GM12891 (cell line): ENCODE measurements at regions not wholly inside any gene's neighbourhood (a gene's known extent, or its start where the extent isn't known, plus 50 kb on each side); places are given as distances from the start of the nearest gene placed in this dataset.

Experiments used
- POLR2A ChIP-seq: IDR thresholded peaks from 2 replicates; pipeline ENCODE4 v1.6.1; 2011; ENCODE audit warnings: low read depth, low read length, control low read depth
- POLR2AphosphoS5 ChIP-seq: IDR thresholded peaks from 2 replicates; pipeline ENCODE4 v1.6.1; 2011; ENCODE audit warnings: low read depth, low read length, control low read depth
- POU2F2 ChIP-seq: IDR thresholded peaks from 2 replicates; pipeline ENCODE4 v1.6.1; 2011; ENCODE audit warnings: low read depth, mild to moderate bottlenecking, control low read depth, low read length, moderate library complexity
- TAF1 ChIP-seq: IDR thresholded peaks from 2 replicates; pipeline ENCODE4 v1.6.1; 2011; ENCODE audit warnings: low read depth, low read length, control low read depth

- no peak for TF ChIP-seq POLR2A
- TF ChIP-seq TAF1, result no peak
- TF ChIP-seq POLR2AphosphoS5, result no peak
- no peak for TF ChIP-seq POU2F2
These were observed 65.3 kb upstream of the MSN start for GRCh38 chrX:65602221-65602560.
